HCT116 (cell line): ENCODE measurements at regions not wholly inside any gene's neighbourhood (a gene's known extent, or its start where the extent isn't known, plus 50 kb on each side); places are given as distances from the start of the nearest gene placed in this dataset.
"Not testable (repeated sequence)": the region's sequence is repeated elsewhere in the genome, so short reads cannot be mapped to it uniquely, and the experiment has no call there.

ENCODE experiments used
- ATAC-seq: fragments of 200-7000 bp; cut with Tn5 transposase; 2 replicates; pipeline ENCODE4 v1.9.1; 2020; ENCODE audit warnings: mild to moderate bottlenecking, moderate library complexity
- BruUV-seq: library from RNA; stranded (reverse); fragments of 400-500 nt; replicated peaks from 2 replicates; lab custom pipeline; 2021; lab: Mats Ljungman, UMichigan
- CTCF ChIA-PET: fragments of 300-600 bp; sonication (Branson Sonifier 250); formaldehyde crosslinking; loops from one replicate; lab custom pipeline; 2021; ENCODE audit warnings: antibody characterized with exemption; lab: Charles Lee
- POLR2A ChIA-PET: fragments of 300-600, 350-600 bp; sonication (Branson Sonifier 250); formaldehyde crosslinking; loops from one replicate; lab custom pipeline; 2021; ENCODE audit warnings: antibody characterized with exemption; lab: Charles Lee
- RAD21 ChIA-PET, 2 experiments: fragments of 300-600 bp; sonication (Branson Sonifier 250); formaldehyde crosslinking; loops; one replicate each; lab custom pipeline; 2023; ENCODE audit warnings: low total read pairs in 2 of 2; ENCODE audit not compliant: uncharacterized antibody in 2 of 2, unreplicated experiment in 2 of 2, low non-redundant PET in 1 of 2; lab: Charles Lee
- DNase-seq: peaks from one replicate; pipeline ENCODE4 v3.0.0-alpha.2; 2010; ENCODE audit warnings: low read depth, low spot score
- H2AFZ ChIP-seq: fragments of 200-600 bp; shearing (Covaris generic), sonication (generic); 2 replicates; pipeline ENCODE4 v1.6.1; 2017; ENCODE audit warnings: low read depth, mixed run types, mixed read lengths, antibody characterized with exemption, low read length; ENCODE audit not compliant: poor library complexity, severe bottlenecking
- H3K27ac ChIP-seq: 2 replicates; pipeline ENCODE4 v1.5.1; 2012; ENCODE audit warnings: low read depth, low read length
- H3K27me3 ChIP-seq: fragments of 200-600 bp; sonication (generic); 2 replicates; pipeline ENCODE4 v1.6.1; 2016; ENCODE audit warnings: mixed run types, low read length, mixed read lengths; ENCODE audit not compliant: insufficient read depth
- H3K36me3 ChIP-seq, 2 experiments: fragments of 200-500 bp in 1 of 2; fragments of 200-600 bp in 1 of 2; sonication (Bioruptor generic) in 1 of 2; sonication (generic) in 1 of 2; 2 replicates each; pipeline versions ENCODE4 v1.5.1 to v1.6.1; 2014 to 2016; ENCODE audit warnings: low read length in 2 of 2, inconsistent platforms in 1 of 2, mixed read lengths in 1 of 2, mixed run types in 1 of 2; ENCODE audit not compliant: insufficient read depth in 2 of 2, control insufficient read depth in 1 of 2
- H3K4me1 ChIP-seq, 2 experiments: fragments of 200-600 bp in 1 of 2; sonication (generic) in 1 of 2; 2 replicates each; pipeline versions ENCODE4 v1.5.1 to v1.6.1; 2012 to 2017; ENCODE audit warnings: low read length in 2 of 2, inconsistent platforms in 1 of 2, mild to moderate bottlenecking in 1 of 2, mixed read lengths in 1 of 2, mixed run types in 1 of 2, moderate library complexity in 1 of 2; ENCODE audit not compliant: insufficient read depth in 2 of 2, control insufficient read depth in 1 of 2
- H3K4me2 ChIP-seq: fragments of 200-600 bp; sonication (generic); 2 replicates; pipeline ENCODE4 v1.6.1; 2017; ENCODE audit warnings: mixed run types, low read length, mixed read lengths
- H3K4me3 ChIP-seq, 2 experiments: fragments of 200-600 bp in 1 of 2; sonication (generic) in 1 of 2; replicated peaks in 1 of 2; 2 replicates each; pipeline ENCODE4 v1.5.1; 2011 to 2016; ENCODE audit warnings: low read length in 2 of 2, control low read depth in 1 of 2, low read depth in 1 of 2, mild to moderate bottlenecking in 1 of 2, mixed read lengths in 1 of 2, mixed run types in 1 of 2
- H3K79me2 ChIP-seq: fragments of 200-600 bp; sonication (generic); 2 replicates; pipeline ENCODE4 v1.6.1; 2017; ENCODE audit warnings: mild to moderate bottlenecking, mixed run types, low read length, moderate library complexity, mixed read lengths; ENCODE audit not compliant: insufficient read depth
- H3K9ac ChIP-seq: fragments of 200-600 bp; sonication (generic); 2 replicates; pipeline ENCODE4 v1.6.1; 2016; ENCODE audit warnings: low read length, mixed read lengths
- H3K9me2 ChIP-seq: fragments of 200-600 bp; sonication (generic), shearing (Covaris generic); 2 replicates; pipeline ENCODE4 v1.6.1; 2017; ENCODE audit warnings: mixed run types, mild to moderate bottlenecking, moderate library complexity; ENCODE audit not compliant: insufficient read depth
- H3K9me3 ChIP-seq, 2 experiments: fragments of 200-500 bp in 1 of 2; fragments of 200-600 bp in 1 of 2; sonication (Bioruptor generic) in 1 of 2; sonication (generic) in 1 of 2; 2 replicates each; pipeline ENCODE4 v1.6.1; 2014 to 2017; ENCODE audit warnings: low read length in 2 of 2, mixed read lengths in 2 of 2, inconsistent platforms in 1 of 2, low read depth in 1 of 2, mild to moderate bottlenecking in 1 of 2, mixed run types in 1 of 2, moderate library complexity in 1 of 2; ENCODE audit not compliant: control insufficient read depth in 1 of 2, insufficient read depth in 1 of 2
- H4K20me1 ChIP-seq: fragments of 200-600 bp; sonication (generic), shearing (Covaris generic); 2 replicates; pipeline ENCODE4 v1.6.1; 2017; ENCODE audit warnings: mixed run types, mild to moderate bottlenecking, moderate library complexity; ENCODE audit not compliant: insufficient read depth
- CEBPB ChIP-seq: IDR thresholded peaks from 2 replicates; pipeline ENCODE4 v1.6.1; 2012; ENCODE audit warnings: low read depth
- CTCF ChIP-seq, 3 experiments: fragments of 200-600 bp in 1 of 3; sonication (generic) in 1 of 3; IDR thresholded peaks in 2 of 3; conservative IDR thresholded peaks in 1 of 3; 2 replicates each; pipeline ENCODE4 v1.5.1; 2012 to 2017; ENCODE audit warnings: low read depth in 2 of 3, low read length in 2 of 3, antibody characterized with exemption in 1 of 3, borderline replicate concordance in 1 of 3, control low read depth in 1 of 3, mild to moderate bottlenecking in 1 of 3, mixed read lengths in 1 of 3, mixed run types in 1 of 3, moderate library complexity in 1 of 3; ENCODE audit not compliant: insufficient read depth in 1 of 3
- EGR1 ChIP-seq: IDR thresholded peaks from 2 replicates; pipeline ENCODE4 v1.6.1; 2012; ENCODE audit warnings: low read depth
- FOSL1 ChIP-seq: IDR thresholded peaks from 2 replicates; pipeline ENCODE4 v1.6.1; 2012; ENCODE audit warnings: low read depth
- POLR2AphosphoS5 ChIP-seq: IDR thresholded peaks from 2 replicates; pipeline ENCODE4 v1.6.1; 2011; ENCODE audit warnings: mild to moderate bottlenecking, low read depth, low read length, moderate library complexity
- RAD21 ChIP-seq: IDR thresholded peaks from 2 replicates; pipeline ENCODE4 v1.6.1; 2012; ENCODE audit warnings: low read depth, mild to moderate bottlenecking
- TCF7L2 ChIP-seq: IDR thresholded peaks from 2 replicates; pipeline ENCODE4 v1.7.0; 2011; ENCODE audit warnings: borderline replicate concordance, inconsistent platforms; ENCODE audit not compliant: insufficient read depth, insufficient read length; ENCODE audit errors: extremely low read depth
- intact Hi-C: fragments of 100-400 bp; cut with micrococcal nuclease; formaldehyde crosslinking; loops from 2 replicates; pipeline ENCODE4 v1.10.0; 2022

GRCh38 chr9:115341426-115341825 lies 223.5 kb upstream of the TNC start:
- no peaks in the 10 kb centered on the region for H4K20me1 ChIP-seq
- no peak overlapping the region for H2AFZ ChIP-seq
- no peaks in the 10 kb centered on the region for H3K79me2 ChIP-seq
- POLR2A ChIA-PET, result no interaction called here
- RAD21 ChIA-PET, result no interaction called here
- no peaks in the 10 kb centered on the region for H3K36me3 ChIP-seq
- H3K27me3 ChIP-seq, result peaks cover 9% of the 10 kb centered on the region
- H3K4me3 ChIP-seq, result no peak overlapping the region
- no peak overlapping the region for H3K4me2 ChIP-seq
- ATAC-seq (no peak), DNase-seq (no peak)
- no peak overlapping the region for H3K9ac ChIP-seq
- no peaks in the 10 kb centered on the region for H3K4me1 ChIP-seq
- H3K9me3 ChIP-seq, result no peaks in the 10 kb centered on the region
- no TSS peak for BruUV-seq
- intact Hi-C loops, result no loop called here
- H3K9me2 ChIP-seq, result 0 out of 2 replicates have a peak, but pooled peaks cover 3% of the 10 kb centered on the region
- H3K27ac ChIP-seq, result no peak overlapping the region
- TF ChIP-seq TCF7L2 (no peak), CTCF (IDR thresholded peaks at IDR 0.05 in 2 of 3, conservative IDR thresholded peaks at IDR 0.05 in 1 of 3; ENCODE audit: borderline replicate concordance in 1 of 3, insufficient read depth in 1 of 3, low read depth in 2 of 3, low read length in 2 of 3) (no peak), FOSL1 (no peak), EGR1 (no peak), POLR2AphosphoS5 (no peak), CEBPB (no peak)
- TF ChIP-seq, all 23 proteins: peak for 0
- CTCF ChIA-PET, result no interaction called here

- H2AFZ ChIP-seq, H3K79me2 ChIP-seq, DNase-seq, BruUV-seq, intact Hi-C loops, H3K27ac ChIP-seq, CTCF ChIA-PET, H3K9ac ChIP-seq, POLR2A ChIA-PET, H3K4me2 ChIP-seq, H3K36me3 ChIP-seq, H3K4me3 ChIP-seq, RAD21 ChIA-PET, H4K20me1 ChIP-seq, ATAC-seq, H3K27me3 ChIP-seq, H3K4me1 ChIP-seq, H3K9me2 ChIP-seq, H3K9me3 ChIP-seq: not testable (repeated sequence)
- TF ChIP-seq CTCF (IDR thresholded peaks at IDR 0.05 in 2 of 3, conservative IDR thresholded peaks at IDR 0.05 in 1 of 3; ENCODE audit: borderline replicate concordance in 1 of 3, insufficient read depth in 1 of 3, low read depth in 2 of 3, low read length in 2 of 3) (peak; percentile 6 to 18 (median 14); a peak in 2 of 6 replicates), RAD21 (peak; percentile 46)
Measured at GRCh38 chr9:115347776-115348175, 229.8 kb upstream of the TNC start.

- H3K4me3 ChIP-seq, H3K79me2 ChIP-seq, H3K9me2 ChIP-seq, H3K4me2 ChIP-seq, intact Hi-C loops, ATAC-seq, H3K36me3 ChIP-seq, H3K27me3 ChIP-seq, DNase-seq, H3K9ac ChIP-seq, RAD21 ChIA-PET, POLR2A ChIA-PET, H4K20me1 ChIP-seq, CTCF ChIA-PET, BruUV-seq, H3K4me1 ChIP-seq, H3K9me3 ChIP-seq, H2AFZ ChIP-seq, H3K27ac ChIP-seq: not testable (repeated sequence)
Measured at GRCh38 chr9:115348936-115349335, 231.0 kb upstream of the TNC start.
